ENCODE measurements at regions not wholly inside any gene's neighbourhood (a gene's known extent, or its start where the extent isn't known, plus 50 kb on each side); places are given as distances from the start of the nearest gene placed in this dataset.

DNA sequence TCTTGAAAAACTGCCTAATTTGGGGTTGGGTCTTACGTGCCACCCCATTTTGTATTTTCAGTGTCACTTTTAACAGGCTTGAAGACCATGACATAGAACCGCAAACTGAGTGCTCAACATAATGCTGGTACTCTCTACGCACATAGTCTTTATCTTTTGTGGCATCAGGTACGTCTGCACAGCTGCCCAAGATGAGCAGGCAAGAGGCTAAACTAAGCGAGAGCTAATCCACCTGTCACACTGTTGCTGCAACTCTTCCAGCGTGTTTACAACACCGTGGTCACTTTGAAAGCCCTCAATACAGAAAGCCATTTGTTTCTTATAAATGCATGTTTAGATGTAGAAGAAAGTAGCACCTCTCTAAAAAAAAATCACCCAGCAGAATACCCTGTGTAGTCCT lies 270.0 kb upstream of the TCF4 start:
- no peak for TF ChIP-seq POLR2A (IDR thresholded peaks at IDR 0.05; ENCODE audit: low read depth, low read length)
- TF ChIP-seq, protein P1, sequence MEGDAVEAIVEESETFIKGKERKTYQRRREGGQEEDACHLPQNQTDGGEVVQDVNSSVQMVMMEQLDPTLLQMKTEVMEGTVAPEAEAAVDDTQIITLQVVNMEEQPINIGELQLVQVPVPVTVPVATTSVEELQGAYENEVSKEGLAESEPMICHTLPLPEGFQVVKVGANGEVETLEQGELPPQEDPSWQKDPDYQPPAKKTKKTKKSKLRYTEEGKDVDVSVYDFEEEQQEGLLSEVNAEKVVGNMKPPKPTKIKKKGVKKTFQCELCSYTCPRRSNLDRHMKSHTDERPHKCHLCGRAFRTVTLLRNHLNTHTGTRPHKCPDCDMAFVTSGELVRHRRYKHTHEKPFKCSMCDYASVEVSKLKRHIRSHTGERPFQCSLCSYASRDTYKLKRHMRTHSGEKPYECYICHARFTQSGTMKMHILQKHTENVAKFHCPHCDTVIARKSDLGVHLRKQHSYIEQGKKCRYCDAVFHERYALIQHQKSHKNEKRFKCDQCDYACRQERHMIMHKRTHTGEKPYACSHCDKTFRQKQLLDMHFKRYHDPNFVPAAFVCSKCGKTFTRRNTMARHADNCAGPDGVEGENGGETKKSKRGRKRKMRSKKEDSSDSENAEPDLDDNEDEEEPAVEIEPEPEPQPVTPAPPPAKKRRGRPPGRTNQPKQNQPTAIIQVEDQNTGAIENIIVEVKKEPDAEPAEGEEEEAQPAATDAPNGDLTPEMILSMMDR (conservative IDR thresholded peaks at IDR 0.05; ENCODE audit: low read depth, low read length), result no peak
- TF ChIP-seq RAD21 (IDR thresholded peaks at IDR 0.05; ENCODE audit: low read length), result no peak
- TF ChIP-seq RFX5 (IDR thresholded peaks at IDR 0.05; ENCODE audit: low read depth, low read length), result no peak
- TF ChIP-seq MXI1 (IDR thresholded peaks at IDR 0.05; ENCODE audit: borderline replicate concordance, low read depth, low read length), result no peak
- no peak for TF ChIP-seq SMC3 (IDR thresholded peaks at IDR 0.05; ENCODE audit: low read depth, low read length)
- TF ChIP-seq, protein P2, sequence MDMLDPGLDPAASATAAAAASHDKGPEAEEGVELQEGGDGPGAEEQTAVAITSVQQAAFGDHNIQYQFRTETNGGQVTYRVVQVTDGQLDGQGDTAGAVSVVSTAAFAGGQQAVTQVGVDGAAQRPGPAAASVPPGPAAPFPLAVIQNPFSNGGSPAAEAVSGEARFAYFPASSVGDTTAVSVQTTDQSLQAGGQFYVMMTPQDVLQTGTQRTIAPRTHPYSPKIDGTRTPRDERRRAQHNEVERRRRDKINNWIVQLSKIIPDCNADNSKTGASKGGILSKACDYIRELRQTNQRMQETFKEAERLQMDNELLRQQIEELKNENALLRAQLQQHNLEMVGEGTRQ (IDR thresholded peaks at IDR 0.05; ENCODE audit: low read depth, low read length), result no peak
- TF ChIP-seq, protein P3, sequence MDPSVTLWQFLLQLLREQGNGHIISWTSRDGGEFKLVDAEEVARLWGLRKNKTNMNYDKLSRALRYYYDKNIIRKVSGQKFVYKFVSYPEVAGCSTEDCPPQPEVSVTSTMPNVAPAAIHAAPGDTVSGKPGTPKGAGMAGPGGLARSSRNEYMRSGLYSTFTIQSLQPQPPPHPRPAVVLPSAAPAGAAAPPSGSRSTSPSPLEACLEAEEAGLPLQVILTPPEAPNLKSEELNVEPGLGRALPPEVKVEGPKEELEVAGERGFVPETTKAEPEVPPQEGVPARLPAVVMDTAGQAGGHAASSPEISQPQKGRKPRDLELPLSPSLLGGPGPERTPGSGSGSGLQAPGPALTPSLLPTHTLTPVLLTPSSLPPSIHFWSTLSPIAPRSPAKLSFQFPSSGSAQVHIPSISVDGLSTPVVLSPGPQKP (IDR thresholded peaks at IDR 0.05; ENCODE audit: borderline replicate concordance, low read depth, low read length), result no peak

Data from IMR-90 (cell line).